ENCODE measurements at regions not wholly inside any gene's neighbourhood (a gene's known extent, or its start where the extent isn't known, plus 50 kb on each side); places are given as distances from the start of the nearest gene placed in this dataset.

- TF ChIP-seq, protein P1, sequence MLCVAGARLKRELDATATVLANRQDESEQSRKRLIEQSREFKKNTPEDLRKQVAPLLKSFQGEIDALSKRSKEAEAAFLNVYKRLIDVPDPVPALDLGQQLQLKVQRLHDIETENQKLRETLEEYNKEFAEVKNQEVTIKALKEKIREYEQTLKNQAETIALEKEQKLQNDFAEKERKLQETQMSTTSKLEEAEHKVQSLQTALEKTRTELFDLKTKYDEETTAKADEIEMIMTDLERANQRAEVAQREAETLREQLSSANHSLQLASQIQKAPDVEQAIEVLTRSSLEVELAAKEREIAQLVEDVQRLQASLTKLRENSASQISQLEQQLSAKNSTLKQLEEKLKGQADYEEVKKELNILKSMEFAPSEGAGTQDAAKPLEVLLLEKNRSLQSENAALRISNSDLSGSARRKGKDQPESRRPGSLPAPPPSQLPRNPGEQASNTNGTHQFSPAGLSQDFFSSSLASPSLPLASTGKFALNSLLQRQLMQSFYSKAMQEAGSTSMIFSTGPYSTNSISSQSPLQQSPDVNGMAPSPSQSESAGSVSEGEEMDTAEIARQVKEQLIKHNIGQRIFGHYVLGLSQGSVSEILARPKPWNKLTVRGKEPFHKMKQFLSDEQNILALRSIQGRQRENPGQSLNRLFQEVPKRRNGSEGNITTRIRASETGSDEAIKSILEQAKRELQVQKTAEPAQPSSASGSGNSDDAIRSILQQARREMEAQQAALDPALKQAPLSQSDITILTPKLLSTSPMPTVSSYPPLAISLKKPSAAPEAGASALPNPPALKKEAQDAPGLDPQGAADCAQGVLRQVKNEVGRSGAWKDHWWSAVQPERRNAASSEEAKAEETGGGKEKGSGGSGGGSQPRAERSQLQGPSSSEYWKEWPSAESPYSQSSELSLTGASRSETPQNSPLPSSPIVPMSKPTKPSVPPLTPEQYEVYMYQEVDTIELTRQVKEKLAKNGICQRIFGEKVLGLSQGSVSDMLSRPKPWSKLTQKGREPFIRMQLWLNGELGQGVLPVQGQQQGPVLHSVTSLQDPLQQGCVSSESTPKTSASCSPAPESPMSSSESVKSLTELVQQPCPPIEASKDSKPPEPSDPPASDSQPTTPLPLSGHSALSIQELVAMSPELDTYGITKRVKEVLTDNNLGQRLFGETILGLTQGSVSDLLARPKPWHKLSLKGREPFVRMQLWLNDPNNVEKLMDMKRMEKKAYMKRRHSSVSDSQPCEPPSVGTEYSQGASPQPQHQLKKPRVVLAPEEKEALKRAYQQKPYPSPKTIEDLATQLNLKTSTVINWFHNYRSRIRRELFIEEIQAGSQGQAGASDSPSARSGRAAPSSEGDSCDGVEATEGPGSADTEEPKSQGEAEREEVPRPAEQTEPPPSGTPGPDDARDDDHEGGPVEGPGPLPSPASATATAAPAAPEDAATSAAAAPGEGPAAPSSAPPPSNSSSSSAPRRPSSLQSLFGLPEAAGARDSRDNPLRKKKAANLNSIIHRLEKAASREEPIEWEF (IDR thresholded peaks at IDR 0.05; ENCODE audit: insufficient replicate concordance, low read depth, low read length) = no peak
- no peak for TF ChIP-seq RBBP5 (conservative IDR thresholded peaks at IDR 0.05)
- TF ChIP-seq, protein P2, sequence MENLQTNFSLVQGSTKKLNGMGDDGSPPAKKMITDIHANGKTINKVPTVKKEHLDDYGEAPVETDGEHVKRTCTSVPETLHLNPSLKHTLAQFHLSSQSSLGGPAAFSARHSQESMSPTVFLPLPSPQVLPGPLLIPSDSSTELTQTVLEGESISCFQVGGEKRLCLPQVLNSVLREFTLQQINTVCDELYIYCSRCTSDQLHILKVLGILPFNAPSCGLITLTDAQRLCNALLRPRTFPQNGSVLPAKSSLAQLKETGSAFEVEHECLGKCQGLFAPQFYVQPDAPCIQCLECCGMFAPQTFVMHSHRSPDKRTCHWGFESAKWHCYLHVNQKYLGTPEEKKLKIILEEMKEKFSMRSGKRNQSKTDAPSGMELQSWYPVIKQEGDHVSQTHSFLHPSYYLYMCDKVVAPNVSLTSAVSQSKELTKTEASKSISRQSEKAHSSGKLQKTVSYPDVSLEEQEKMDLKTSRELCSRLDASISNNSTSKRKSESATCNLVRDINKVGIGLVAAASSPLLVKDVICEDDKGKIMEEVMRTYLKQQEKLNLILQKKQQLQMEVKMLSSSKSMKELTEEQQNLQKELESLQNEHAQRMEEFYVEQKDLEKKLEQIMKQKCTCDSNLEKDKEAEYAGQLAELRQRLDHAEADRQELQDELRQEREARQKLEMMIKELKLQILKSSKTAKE (IDR thresholded peaks at IDR 0.05; ENCODE audit: low read depth, poor library complexity, severe bottlenecking) = no peak
- TF ChIP-seq SUZ12 (IDR thresholded peaks at IDR 0.05; ENCODE audit: unreplicated experiment) = no peak
- no peak for TF ChIP-seq MEF2A (IDR thresholded peaks at IDR 0.05; ENCODE audit: insufficient read depth, low read depth, low read length)
- no peak for TF ChIP-seq NKRF (conservative IDR thresholded peaks at IDR 0.05)
- no peak for TF ChIP-seq ZSCAN29 (IDR thresholded peaks at IDR 0.05)
Observed at GRCh38 chr9:110093871-110094270, 114.1 kb downstream of the C9orf152 start (continued).
